Psoas muscle (tissue), 7 donors: ENCODE measurements at regions not wholly inside any gene's neighbourhood (a gene's known extent, or its start where the extent isn't known, plus 50 kb on each side); places are given as distances from the start of the nearest gene placed in this dataset.
"Not testable (repeated sequence)": the region's sequence is repeated elsewhere in the genome, so short reads cannot be mapped to it uniquely, and the experiment has no call there.

Experiments
- ATAC-seq, 4 donors: fragments of 200-7000 bp; cut with Tn5 transposase; one replicate each; pipeline ENCODE4 v1.9.1; 2020; ENCODE audit warnings: moderate library complexity in 3 of 4, mild to moderate bottlenecking in 2 of 4
- DNase-seq, 2 donors: peaks; one replicate each; pipeline ENCODE4 v3.0.0-alpha.2; 2020
- H3K27ac ChIP-seq: fragments of 200-600 bp; one replicate; pipeline ENCODE4 v1.8.0; 2022
- H3K27me3 ChIP-seq, 3 donors: fragments of 200-600 bp in 1 of 3; one replicate each; pipeline versions ENCODE4 v1.6.1 to v1.8.0; 2013 to 2022; ENCODE audit warnings: low read length in 2 of 3, mild to moderate bottlenecking in 2 of 3, moderate library complexity in 1 of 3; ENCODE audit not compliant: insufficient read depth in 3 of 3
- H3K36me3 ChIP-seq, 2 donors: fragments of 200-600 bp in 1 of 2; one replicate each; pipeline versions ENCODE4 v1.6.1 to v1.8.0; 2013 to 2022; ENCODE audit warnings: low read depth in 1 of 2, mild to moderate bottlenecking in 1 of 2, moderate library complexity in 1 of 2; ENCODE audit not compliant: insufficient read depth in 1 of 2
- H3K4me1 ChIP-seq: fragments of 200-600 bp; one replicate; pipeline ENCODE4 v1.8.0; 2022
- H3K4me3 ChIP-seq: fragments of 200-600 bp; one replicate; pipeline ENCODE4 v1.8.0; 2022; ENCODE audit warnings: mild to moderate bottlenecking
- H3K9me3 ChIP-seq: fragments of 200-600 bp; one replicate; pipeline ENCODE4 v1.8.0; 2022
- CTCF ChIP-seq: fragments of 200-600 bp; IDR thresholded peaks from one replicate; pipeline ENCODE4 v1.8.0; 2022; ENCODE audit warnings: antibody characterized with exemption
- WGBS, 3 donors: extraction: QIAGEN DNeasy Blood & Tissue Kit; methylation state at CpG; one replicate each; pipeline versions ENCODE4 v1.1.6 to v1.1.7; 2013; 5-methylcytosine and 5-hydroxymethylcytosine counted together
- intact Hi-C, 2 donors: fragments of 100-400 bp; cut with DNase I; formaldehyde crosslinking; loops; one replicate each; pipeline versions ENCODE4 v1.11.0 to v1.14.2; 2022
- donor health status: healthy with polysubstance abuse.
- donor health status: DM: no; HTN: no; CAD: no; lungs with moderate emphysema.
- donor health status: Bipolar disorder and iron deficiency.
- donor health status: healthy.
- donor health status: DM: yes; HTN: yes; CAD: no.
- donor health status: DM: no; HTN: no; CAD: no.
- donor health status: DM: yes; HTN: yes; CAD: no.

GRCh38 chr10:81251457-81252115, 623.4 kb upstream of the NRG3 start:
- no peak for TF ChIP-seq CTCF
- 53 to 60% (median 54%) methylated on average over 4 of the region's 4 CpGs for WGBS, 3 donors
- ATAC-seq, result no peak
- Histone ChIP-seq H3K9me3 (no peaks in the 10 kb centered on the region), H3K36me3 (no peaks in the 10 kb centered on the region), H3K27me3 (no peaks in the 10 kb centered on the region), H3K27ac (no peak overlapping the region), H3K4me3 (no peak overlapping the region), H3K4me1 (no peaks in the 10 kb centered on the region)
- DNase-seq, result no peak
- intact Hi-C loops, result no loop called here

- intact Hi-C loops, H3K27me3 ChIP-seq, ATAC-seq, DNase-seq, H3K36me3 ChIP-seq, H3K4me3 ChIP-seq, H3K27ac ChIP-seq, H3K4me1 ChIP-seq, H3K9me3 ChIP-seq: not testable (repeated sequence)
- 84 to 90% (median 86%) methylated on average over 11 to 18 of the region's 18 CpGs for WGBS, 3 donors
Measured at GRCh38 chr10:81264991-81265390, 610.0 kb upstream of the NRG3 start.

- no peak for TF ChIP-seq CTCF
- Histone ChIP-seq H3K27ac (no peak overlapping the region), H3K27me3 (no peaks in the 10 kb centered on the region), H3K9me3 (no peaks in the 10 kb centered on the region), H3K36me3 (no peaks in the 10 kb centered on the region), H3K4me1 (no peaks in the 10 kb centered on the region), H3K4me3 (no peak overlapping the region)
- WGBS, 3 donors, result 80 to 89% (median 82%) methylated on average over 2 of the region's 2 CpGs
- intact Hi-C loops, result no loop called here
- DNase-seq (no peak), ATAC-seq (no peak)
Measured at GRCh38 chr10:81270051-81270450, 604.9 kb upstream of the NRG3 start.

GRCh38 chr10:81280497-81281479, 594.2 kb upstream of the NRG3 start:
- Histone ChIP-seq H3K27ac (no peak overlapping the region), H3K9me3 (no peaks in the 10 kb centered on the region), H3K27me3 (no peaks in the 10 kb centered on the region), H3K4me1 (no peaks in the 10 kb centered on the region), H3K4me3 (no peak overlapping the region), H3K36me3 (no peaks in the 10 kb centered on the region)
- no peak for TF ChIP-seq CTCF
- intact Hi-C loops, result no loop called here
- no peak for ATAC-seq
- DNase-seq, result no peak
- WGBS, 3 donors, result 56 to 67% (median 63%) methylated on average over 6 of the region's 6 CpGs

- Histone ChIP-seq H3K9me3 (peaks cover 16% of the 10 kb centered on the region), H3K27ac (no peak overlapping the region), H3K4me1 (no peaks in the 10 kb centered on the region), H3K36me3 (no peaks in the 10 kb centered on the region), H3K4me3 (no peak overlapping the region), H3K27me3 (no peaks in the 10 kb centered on the region)
- DNase-seq (no peak), ATAC-seq (no peak)
- intact Hi-C loops, result no loop called here
- no peak for TF ChIP-seq CTCF
Measured at GRCh38 chr10:81288544-81288943, 586.5 kb upstream of the NRG3 start.
